Esophagus muscularis mucosa (tissue), 4 donors: ENCODE measurements at regions not wholly inside any gene's neighbourhood (a gene's known extent, or its start where the extent isn't known, plus 50 kb on each side); places are given as distances from the start of the nearest gene placed in this dataset.

Experiments
- DNase-seq: peaks from one replicate; pipeline ENCODE4 v3.0.0-alpha.2; 2017; ENCODE audit errors: extremely low spot score
- H3K27ac ChIP-seq, 4 donors: fragments of 200-600 bp; sonication (generic); replicated peaks in 1 of 4; 1 replicate in 3 of 4; 2 replicates in 1 of 4; pipeline ENCODE4 v1.5.1; 2016 to 2019; ENCODE audit warnings: mild to moderate bottlenecking in 1 of 4
- H3K27me3 ChIP-seq, 4 donors: fragments of 200-600 bp; sonication (generic); one replicate each; pipeline versions ENCODE4 v1.5.1 to v1.6.0; 2016 to 2019
- H3K36me3 ChIP-seq, 4 donors: fragments of 200-600 bp; sonication (generic); one replicate each; pipeline ENCODE4 v1.5.1; 2016 to 2019
- H3K4me1 ChIP-seq, 4 donors: fragments of 200-600 bp; sonication (generic); one replicate each; pipeline ENCODE4 v1.5.1; 2016 to 2019
- H3K4me3 ChIP-seq, 4 donors: fragments of 200-600 bp; sonication (generic); 1 replicate in 2 of 4; 2 replicates in 2 of 4; pipeline ENCODE4 v1.5.1; 2016 to 2019; ENCODE audit warnings: mild to moderate bottlenecking in 4 of 4, moderate library complexity in 1 of 4
- H3K9me3 ChIP-seq, 4 donors: fragments of 200-600 bp; sonication (generic); 1 replicate in 3 of 4; 2 replicates in 1 of 4; pipeline ENCODE4 v1.5.1; 2016 to 2019
- CTCF ChIP-seq, 3 experiments: fragments of 200-600 bp in 2 of 3; fragments of 450-650 bp in 1 of 3; sonication (generic) in 2 of 3; IDR thresholded peaks; one replicate each; pipeline ENCODE4 v1.5.1; 2017 to 2019; ENCODE audit warnings: antibody characterized with exemption in 3 of 3, mild to moderate bottlenecking in 2 of 3, moderate library complexity in 1 of 3
- EP300 ChIP-seq: sonication (generic); formaldehyde crosslinking; IDR thresholded peaks from one replicate; pipeline ENCODE4 v1.6.1; 2017; ENCODE audit warnings: antibody characterized with exemption
- POLR2A ChIP-seq: fragments of 450-650 bp; IDR thresholded peaks from one replicate; pipeline ENCODE4 v1.6.1; 2017; ENCODE audit warnings: antibody characterized with exemption, moderate library complexity, mild to moderate bottlenecking, low read depth
- POLR2AphosphoS5 ChIP-seq, 2 donors: sonication (generic); formaldehyde crosslinking; IDR thresholded peaks; one replicate each; pipeline ENCODE4 v1.6.1; 2017; ENCODE audit warnings: antibody characterized with exemption in 2 of 2
- WGBS: methylation state at CpG from one replicate; pipeline ENCODE4 v1.1.5; 2018; 5-methylcytosine and 5-hydroxymethylcytosine counted together
- intact Hi-C: fragments of 100-400 bp; cut with DNase I; formaldehyde crosslinking; loops from one replicate; pipeline ENCODE4 v1.15.1; 2023

GRCh38 chr13:46486270-46486669, 66.7 kb upstream of the LRCH1 start:
- Histone ChIP-seq H3K27ac (no peak overlapping the region), H3K36me3 (no peaks in the 10 kb centered on the region), H3K4me3 (no peak overlapping the region), H3K4me1 (peaks cover 0 to 15% (median 11%) of the 10 kb centered on the region in 4 donors), H3K9me3 (peaks cover 0 to 24% (median 17%) of the 10 kb centered on the region in 4 donors), H3K27me3 (no peaks in the 10 kb centered on the region)
- DNase-seq, result no peak
- 85% methylated on average over 6 of the region's 6 CpGs for WGBS
- no peak for TF ChIP-seq CTCF (IDR thresholded peaks at IDR 0.05)
- no peak for TF ChIP-seq EP300
- TF ChIP-seq POLR2AphosphoS5 (IDR thresholded peaks at IDR 0.05), result no peak
- TF ChIP-seq POLR2A, result no peak
- intact Hi-C loops, result no loop called here

DNA sequence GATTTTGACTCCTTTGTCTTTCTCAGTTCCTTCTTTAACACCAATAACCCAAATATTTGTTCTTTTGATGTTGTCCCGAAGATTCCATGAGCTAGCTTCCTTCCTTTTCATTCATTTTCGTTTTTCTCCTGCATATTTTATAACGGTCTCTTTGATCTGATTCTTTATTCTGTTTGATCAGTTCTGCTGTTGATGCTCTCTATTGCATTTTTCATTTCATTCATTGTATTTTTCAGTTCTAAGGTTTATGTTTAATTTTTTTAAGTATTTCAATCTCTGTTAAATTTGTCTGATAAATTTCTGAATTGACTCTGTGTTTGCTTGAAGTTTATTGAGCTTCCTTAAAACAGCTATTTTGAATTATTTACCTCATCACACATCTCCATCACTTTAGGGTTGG, 68.4 kb upstream of the LRCH1 start:
- 90% methylated on average over 3 of the region's 3 CpGs for WGBS
- intact Hi-C loops, result no loop called here
- peaks cover 0 to 7% (median 6%) of the 10 kb centered on the region in 4 donors for H3K4me1 ChIP-seq
- H3K9me3 ChIP-seq, result peaks cover 0 to 24% (median 17%) of the 10 kb centered on the region in 4 donors
- TF ChIP-seq CTCF (IDR thresholded peaks at IDR 0.05) (no peak), EP300 (no peak), POLR2AphosphoS5 (IDR thresholded peaks at IDR 0.05) (no peak), POLR2A (no peak)
- no peaks in the 10 kb centered on the region for H3K36me3 ChIP-seq
- H3K4me3 ChIP-seq, result no peak overlapping the region
- no peak overlapping the region for H3K27ac ChIP-seq
- no peaks in the 10 kb centered on the region for H3K27me3 ChIP-seq
- no peak for DNase-seq

DNA sequence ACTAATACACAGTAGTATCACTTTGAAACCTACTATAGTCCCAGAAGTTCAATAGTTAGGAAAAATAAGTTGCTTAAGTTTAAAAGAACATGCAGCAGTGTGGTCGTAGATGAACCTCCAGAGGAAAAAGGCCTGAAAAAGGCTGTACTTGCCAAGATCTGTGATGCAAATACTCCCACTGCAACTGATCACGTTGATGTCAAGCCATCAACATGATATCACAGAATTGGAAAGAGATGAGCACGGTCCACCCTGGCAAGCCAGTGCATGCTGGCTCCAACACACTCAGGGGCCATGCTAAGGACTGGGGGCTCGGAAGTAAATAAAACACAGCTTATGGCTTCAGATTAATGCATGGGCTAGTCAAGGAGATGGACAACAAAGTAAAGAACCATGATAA, 71.8 kb upstream of the LRCH1 start:
- intact Hi-C loops, result no loop called here
- Histone ChIP-seq H3K36me3 (no peaks in the 10 kb centered on the region), H3K9me3 (peaks cover 0 to 24% (median 17%) of the 10 kb centered on the region in 4 donors), H3K27me3 (no peaks in the 10 kb centered on the region), H3K4me3 (no peak overlapping the region), H3K4me1 (peaks cover 0 to 8% (median 4%) of the 10 kb centered on the region in 4 donors), H3K27ac (no peak overlapping the region)
- TF ChIP-seq POLR2AphosphoS5 (IDR thresholded peaks at IDR 0.05) (no peak), CTCF (IDR thresholded peaks at IDR 0.05) (no peak), POLR2A (no peak), EP300 (no peak)
- DNase-seq, result no peak
- 86% methylated on average over 4 of the region's 4 CpGs for WGBS

GRCh38 chr13:46480131-46480530, 72.8 kb upstream of the LRCH1 start:
- no peak for TF ChIP-seq EP300
- TF ChIP-seq POLR2AphosphoS5 (IDR thresholded peaks at IDR 0.05), result no peak
- no peak for TF ChIP-seq CTCF (IDR thresholded peaks at IDR 0.05)
- TF ChIP-seq POLR2A, result no peak
- Histone ChIP-seq H3K27ac (no peak overlapping the region), H3K4me1 (peaks cover 0 to 14% (median 7%) of the 10 kb centered on the region in 4 donors), H3K27me3 (no peaks in the 10 kb centered on the region), H3K9me3 (peaks cover 0 to 22% (median 16%) of the 10 kb centered on the region in 4 donors), H3K4me3 (no peak overlapping the region), H3K36me3 (no peaks in the 10 kb centered on the region)
- 91% methylated on average over 5 of the region's 5 CpGs for WGBS
- intact Hi-C loops, result no loop called here
- DNase-seq, result no peak

GRCh38 chr13:46479691-46480090, 73.3 kb upstream of the LRCH1 start:
- H3K36me3 ChIP-seq, result no peaks in the 10 kb centered on the region
- TF ChIP-seq EP300 (no peak), POLR2AphosphoS5 (IDR thresholded peaks at IDR 0.05) (no peak), CTCF (IDR thresholded peaks at IDR 0.05) (no peak), POLR2A (no peak)
- no peaks in the 10 kb centered on the region for H3K27me3 ChIP-seq
- H3K9me3 ChIP-seq, result peaks cover 0 to 18% (median 14%) of the 10 kb centered on the region in 4 donors
- intact Hi-C loops, result no loop called here
- 100% methylated on average over 1 of the region's 1 CpG for WGBS
- no peak overlapping the region for H3K27ac ChIP-seq
- peaks cover 0 to 18% (median 8%) of the 10 kb centered on the region in 4 donors for H3K4me1 ChIP-seq
- no peak overlapping the region for H3K4me3 ChIP-seq
- no peak for DNase-seq
